HuH-7.5 (cell line): ENCODE measurements at regions not wholly inside any gene's neighbourhood (a gene's known extent, or its start where the extent isn't known, plus 50 kb on each side); places are given as distances from the start of the nearest gene placed in this dataset.
"Not testable (repeated sequence)": the region's sequence is repeated elsewhere in the genome, so short reads cannot be mapped to it uniquely, and the experiment has no call there.

ENCODE experiments used
- DNase-seq: peaks from one replicate; pipeline ENCODE4 v3.0.0; 2011; ENCODE audit warnings: low spot score

GRCh38 chr4:165548702-165549101, 169.9 kb downstream of the CPE start:
- DNase-seq = no peak

- DNase-seq = no peak
These were observed 174.5 kb downstream of the CPE start for GRCh38 chr4:165553221-165553810.

- DNase-seq = no peak
These were observed 176.5 kb downstream of the CPE start for GRCh38 chr4:165555302-165555701.

- DNase-seq = no peak
These were observed 177.6 kb downstream of the CPE start for GRCh38 chr4:165556383-165556782.

GRCh38 chr4:165560941-165561340, 182.1 kb downstream of the CPE start:
- DNase-seq = no peak

GRCh38 chr4:165563851-165564250, 185.0 kb downstream of the CPE start:
- no peak for DNase-seq

- no peak for DNase-seq
These were observed 190.2 kb downstream of the CPE start for GRCh38 chr4:165569031-165569430.

GRCh38 chr4:165571476-165571875, 192.7 kb downstream of the CPE start:
- DNase-seq = not testable (repeated sequence)

- DNase-seq = no peak
These were observed 201.6 kb downstream of the CPE start for GRCh38 chr4:165580351-165580905.

GRCh38 chr4:165583341-165583740, 204.5 kb downstream of the CPE start:
- no peak for DNase-seq

GRCh38 chr4:165584916-165585315, 206.1 kb downstream of the CPE start:
- DNase-seq = no peak

GRCh38 chr4:165588534-165589315, 209.9 kb downstream of the CPE start:
- no peak for DNase-seq

- DNase-seq = no peak
These were observed 213.6 kb downstream of the CPE start for GRCh38 chr4:165592386-165592785.

- no peak for DNase-seq
These were observed 219.0 kb downstream of the CPE start for GRCh38 chr4:165597581-165598480.

- DNase-seq = no peak
These were observed 222.3 kb downstream of the CPE start for GRCh38 chr4:165600959-165601683.

GRCh38 chr4:165602621-165603020, 223.8 kb downstream of the CPE start:
- no peak for DNase-seq

- DNase-seq = no peak
These were observed 225.4 kb downstream of the CPE start for GRCh38 chr4:165604181-165604580.

GRCh38 chr4:165605811-165606210, 227.0 kb downstream of the CPE start:
- DNase-seq = no peak

GRCh38 chr4:165606465-165607205, 227.8 kb downstream of the CPE start:
- DNase-seq = no peak

GRCh38 chr4:165609653-165610052, 230.8 kb downstream of the CPE start:
- DNase-seq = no peak
